ENCODE measurements at regions not wholly inside any gene's neighbourhood (a gene's known extent, or its start where the extent isn't known, plus 50 kb on each side); places are given as distances from the start of the nearest gene placed in this dataset.

GRCh38 chr9:129341171-129341986, 163.3 kb upstream of the IER5L start:
- ATAC-seq (no peak), DNase-seq (no peak)

GRCh38 chr9:129340427-129341170, 162.5 kb upstream of the IER5L start:
- ATAC-seq (no peak), DNase-seq (no peak)

GRCh38 chr9:129339539-129340157, 161.6 kb upstream of the IER5L start:
- ATAC-seq = no peak
- no peak for DNase-seq

- DNase-seq (no peak), ATAC-seq (no peak)
These were observed 160.8 kb upstream of the IER5L start for GRCh38 chr9:129338724-129339430.

- DNase-seq (no peak), ATAC-seq (no peak)
These were observed 159.5 kb upstream of the IER5L start for GRCh38 chr9:129337336-129338140.

- peak; percentile 49 for DNase-seq
- no peak for ATAC-seq
These were observed 158.7 kb upstream of the IER5L start for GRCh38 chr9:129336601-129337331.

GRCh38 chr9:129336130-129336528, 158.1 kb upstream of the IER5L start:
- no peak for DNase-seq
- ATAC-seq = no peak

- ATAC-seq (no peak), DNase-seq (no peak)
These were observed 157.5 kb upstream of the IER5L start for GRCh38 chr9:129335464-129336129.

GRCh38 chr9:129334105-129334935, 156.3 kb upstream of the IER5L start:
- ATAC-seq = peak; percentile 32
- peak; percentile 56 for DNase-seq

GRCh38 chr9:129333617-129334104, 155.6 kb upstream of the IER5L start:
- DNase-seq (no peak), ATAC-seq (no peak)

GRCh38 chr9:129332581-129332980, 154.5 kb upstream of the IER5L start:
- DNase-seq (no peak), ATAC-seq (no peak)

- ATAC-seq = no peak
- no peak for DNase-seq
These were observed 153.9 kb upstream of the IER5L start for GRCh38 chr9:129331772-129332500.

- ATAC-seq = no peak
These were observed 153.4 kb upstream of the IER5L start for GRCh38 chr9:129331493-129331765.

GRCh38 chr9:129330711-129331492, 152.8 kb upstream of the IER5L start:
- ATAC-seq = no peak
- DNase-seq = peak; percentile 36

More at GRCh38 chr9:129331493-129331765, 153.4 kb upstream of the IER5L start:
- DNase-seq = no peak

GRCh38 chr9:129328355-129329042, 150.4 kb upstream of the IER5L start:
- DNase-seq (peak; percentile 41), ATAC-seq (no peak)

GRCh38 chr9:129327552-129328328, 149.7 kb upstream of the IER5L start:
- ATAC-seq (no peak), DNase-seq (no peak)

Measured in stimulated activated naive CD8-positive, alpha-beta T cell treated with anti-CD3 and anti-CD28 coated beads, Interleukin-15, Interleukin-2, amounts not matched to agents 100 U/mL and 50 U/mL, for 24 hours (primary cell).